ENCODE measurements at regions not wholly inside any gene's neighbourhood (a gene's known extent, or its start where the extent isn't known, plus 50 kb on each side); places are given as distances from the start of the nearest gene placed in this dataset.

- in situ Hi-C loops (cut with HindIII; ENCODE audit: extremely low pct_ligation_motif_present, low pct_unique_long_range_greater_than_20kb) (no loop called here), intact Hi-C loops (cut with micrococcal nuclease; ENCODE audit: unreplicated experiment) (no loop called here)
- CTCF ChIA-PET (ENCODE audit: low intra/inter-chr PET ratio, low total read pairs), result no interaction called here
- 0% methylated on average over 1 of the region's 2 CpGs for WGBS (ENCODE audit: low lambda C conversion rate)
- Histone ChIP-seq H3K9ac (ENCODE audit: insufficient read depth, low read depth, low read length) (no peak overlapping the region), H3K4me3 (replicated peaks in 1 of 3; ENCODE audit: insufficient read depth in 1 of 3, low read depth in 2 of 3, low read length in 3 of 3) (no peak overlapping the region), H3K4me2 (ENCODE audit: low read depth, low read length) (no peak overlapping the region), H3K27me3 (ENCODE audit: control insufficient read depth in 1 of 2, insufficient read depth in 2 of 2, low read length in 2 of 2) (no peaks in the 10 kb centered on the region), H2AFZ (ENCODE audit: low read length) (no peak overlapping the region), H3K27ac (ENCODE audit: extremely low read length, insufficient read depth, low read length) (no peak overlapping the region), H3K9me3 (ENCODE audit: low read length) (no peaks in the 10 kb centered on the region), H3K36me3 (replicated peaks in 1 of 2; ENCODE audit: control insufficient read depth in 1 of 2, insufficient read depth in 2 of 2, low read length in 2 of 2) (no peaks in the 10 kb centered on the region), H3K4me1 (ENCODE audit: insufficient read depth, low read length) (no peaks in the 10 kb centered on the region), H3K79me2 (ENCODE audit: insufficient read depth, low read length) (no peaks in the 10 kb centered on the region), H4K20me1 (ENCODE audit: insufficient read depth, low read length) (no peaks in the 10 kb centered on the region)
- POLR2A ChIA-PET, result no interaction called here
- TF ChIP-seq MTF1 (CRISPR knock-in tag; IDR thresholded peaks at IDR 0.05) (no peak), HNRNPH1 (optimal IDR thresholded peaks at IDR 0.05; ENCODE audit: low read depth, low read length) (no peak), EP300 (IDR thresholded peaks at IDR 0.05; ENCODE audit: low read depth in 2 of 2, low read length in 2 of 2) (no peak), EP300 (CRISPR knock-in tag; IDR thresholded peaks at IDR 0.05; ENCODE audit: borderline replicate concordance) (no peak), ZNF709 (CRISPR knock-in tag; IDR thresholded peaks at IDR 0.05) (no peak), ATRX (CRISPR knock-in tag; IDR thresholded peaks at IDR 0.05; ENCODE audit: borderline replicate concordance) (no peak), CHD2 (IDR thresholded peaks at IDR 0.05; ENCODE audit: low read depth, low read length) (no peak)
- TF ChIP-seq, protein P1, sequence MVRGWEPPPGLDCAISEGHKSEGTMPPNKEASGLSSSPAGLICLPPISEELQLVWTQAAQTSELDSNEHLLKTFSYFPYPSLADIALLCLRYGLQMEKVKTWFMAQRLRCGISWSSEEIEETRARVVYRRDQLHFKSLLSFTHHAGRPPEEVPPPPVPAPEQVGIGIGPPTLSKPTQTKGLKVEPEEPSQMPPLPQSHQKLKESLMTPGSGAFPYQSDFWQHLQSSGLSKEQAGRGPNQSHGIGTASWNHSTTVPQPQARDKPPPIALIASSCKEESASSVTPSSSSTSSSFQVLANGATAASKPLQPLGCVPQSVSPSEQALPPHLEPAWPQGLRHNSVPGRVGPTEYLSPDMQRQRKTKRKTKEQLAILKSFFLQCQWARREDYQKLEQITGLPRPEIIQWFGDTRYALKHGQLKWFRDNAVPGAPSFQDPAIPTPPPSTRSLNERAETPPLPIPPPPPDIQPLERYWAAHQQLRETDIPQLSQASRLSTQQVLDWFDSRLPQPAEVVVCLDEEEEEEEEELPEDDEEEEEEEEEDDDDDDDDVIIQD (CRISPR knock-in tag; IDR thresholded peaks at IDR 0.05; ENCODE audit: low read depth), result no peak
- BruUV-seq (replicated peaks), result no TSS peak
- FAIRE-seq (no peak), ATAC-seq (no peak), DNase-seq (ENCODE audit: low spot score) (no peak)
Observed at GRCh38 chr5:124420952-124421351, 325.5 kb downstream of the ZNF608 start.

GRCh38 chr5:124419531-124419930 is 326.9 kb downstream of the ZNF608 start:
- 28% methylated on average over 2 of the region's 2 CpGs for WGBS (ENCODE audit: low lambda C conversion rate)
- intact Hi-C loops (cut with micrococcal nuclease; ENCODE audit: unreplicated experiment), result no loop called here
- H3K27ac ChIP-seq (ENCODE audit: extremely low read length, insufficient read depth, low read length), result no peak overlapping the region
- TF ChIP-seq, protein P2, sequence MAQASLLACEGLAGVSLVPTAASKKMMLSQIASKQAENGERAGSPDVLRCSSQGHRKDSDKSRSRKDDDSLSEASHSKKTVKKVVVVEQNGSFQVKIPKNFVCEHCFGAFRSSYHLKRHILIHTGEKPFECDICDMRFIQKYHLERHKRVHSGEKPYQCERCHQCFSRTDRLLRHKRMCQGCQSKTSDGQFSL (CRISPR knock-in tag; IDR thresholded peaks at IDR 0.05), result no peak
- TF ChIP-seq PCBP2 (optimal IDR thresholded peaks at IDR 0.05; ENCODE audit: low read depth, low read length, poor library complexity, severe bottlenecking) (no peak), ZNF296 (CRISPR knock-in tag; conservative IDR thresholded peaks at IDR 0.05) (no peak)
- no peak overlapping the region for H3K4me3 ChIP-seq (replicated peaks in 1 of 3; ENCODE audit: insufficient read depth in 1 of 3, low read depth in 2 of 3, low read length in 3 of 3)
- no TSS peak for BruUV-seq (replicated peaks)
- FAIRE-seq (no peak), DNase-seq (ENCODE audit: low spot score) (no peak), ATAC-seq (no peak)
- no peak overlapping the region for H3K4me2 ChIP-seq (ENCODE audit: low read depth, low read length)
- no peaks in the 10 kb centered on the region for H4K20me1 ChIP-seq (ENCODE audit: insufficient read depth, low read length)
- ChIA-PET CTCF (ENCODE audit: low intra/inter-chr PET ratio, low total read pairs) (no interaction called here), POLR2A (no interaction called here)
- in situ Hi-C loops (cut with HindIII; ENCODE audit: extremely low pct_ligation_motif_present, low pct_unique_long_range_greater_than_20kb), result no loop called here
- no peaks in the 10 kb centered on the region for H3K27me3 ChIP-seq (ENCODE audit: control insufficient read depth in 1 of 2, insufficient read depth in 2 of 2, low read length in 2 of 2)
- H3K79me2 ChIP-seq (ENCODE audit: insufficient read depth, low read length), result no peaks in the 10 kb centered on the region
- no peaks in the 10 kb centered on the region for H3K4me1 ChIP-seq (ENCODE audit: insufficient read depth, low read length)
- H2AFZ ChIP-seq (ENCODE audit: low read length), result no peak overlapping the region
- no peaks in the 10 kb centered on the region for H3K9me3 ChIP-seq (ENCODE audit: low read length)
- H3K9ac ChIP-seq (ENCODE audit: insufficient read depth, low read depth, low read length), result no peak overlapping the region
- H3K36me3 ChIP-seq (replicated peaks in 1 of 2; ENCODE audit: control insufficient read depth in 1 of 2, insufficient read depth in 2 of 2, low read length in 2 of 2), result no peaks in the 10 kb centered on the region
